Epidermal melanocyte (primary cell): ENCODE measurements at regions not wholly inside any gene's neighbourhood (a gene's known extent, or its start where the extent isn't known, plus 50 kb on each side); places are given as distances from the start of the nearest gene placed in this dataset.

Experiments
- DNase-seq: peaks from one replicate; pipeline ENCODE4 v3.0.0; 2011; ENCODE audit warnings: low spot score; ENCODE audit not compliant: insufficient read length

GRCh38 chr6:139569566-139569965 lies 195.1 kb upstream of the CITED2 start:
- no peak for DNase-seq

- peak; percentile 50 for DNase-seq
These were observed 194.6 kb upstream of the CITED2 start for GRCh38 chr6:139568956-139569538.

- DNase-seq: no peak
These were observed 193.9 kb upstream of the CITED2 start for GRCh38 chr6:139568151-139568955.

- DNase-seq: no peak
These were observed 192.6 kb upstream of the CITED2 start for GRCh38 chr6:139567095-139567494.

- DNase-seq: no peak
These were observed 191.1 kb upstream of the CITED2 start for GRCh38 chr6:139565591-139565990.

GRCh38 chr6:139557547-139557946 lies 183.1 kb upstream of the CITED2 start:
- no peak for DNase-seq

GRCh38 chr6:139556532-139556931 lies 182.1 kb upstream of the CITED2 start:
- DNase-seq: no peak

GRCh38 chr6:139553916-139554315 lies 179.5 kb upstream of the CITED2 start:
- DNase-seq: no peak

GRCh38 chr6:139551376-139551775 lies 176.9 kb upstream of the CITED2 start:
- no peak for DNase-seq

- DNase-seq: no peak
These were observed 175.9 kb upstream of the CITED2 start for GRCh38 chr6:139550361-139550760.

GRCh38 chr6:139549561-139550070 lies 175.2 kb upstream of the CITED2 start:
- no peak for DNase-seq

GRCh38 chr6:139547804-139548203 lies 173.4 kb upstream of the CITED2 start:
- no peak for DNase-seq

GRCh38 chr6:139547122-139547776 lies 172.8 kb upstream of the CITED2 start:
- DNase-seq: no peak

GRCh38 chr6:139546106-139546472 lies 171.6 kb upstream of the CITED2 start:
- DNase-seq: no peak

GRCh38 chr6:139545206-139546105 lies 171.0 kb upstream of the CITED2 start:
- DNase-seq: no peak

- DNase-seq: no peak
These were observed 170.2 kb upstream of the CITED2 start for GRCh38 chr6:139544701-139545057.

- no peak for DNase-seq
These were observed 167.9 kb upstream of the CITED2 start for GRCh38 chr6:139542351-139542750.

- no peak for DNase-seq
These were observed 166.4 kb upstream of the CITED2 start for GRCh38 chr6:139540894-139541293.

- DNase-seq: no peak
These were observed 165.8 kb upstream of the CITED2 start for GRCh38 chr6:139540276-139540675.

- no peak for DNase-seq
These were observed 165.4 kb upstream of the CITED2 start for GRCh38 chr6:139539852-139540251.

GRCh38 chr6:139538366-139538765 lies 163.9 kb upstream of the CITED2 start:
- DNase-seq: no peak
